ENCODE measurements at regions not wholly inside any gene's neighbourhood (a gene's known extent, or its start where the extent isn't known, plus 50 kb on each side); places are given as distances from the start of the nearest gene placed in this dataset.

DNA sequence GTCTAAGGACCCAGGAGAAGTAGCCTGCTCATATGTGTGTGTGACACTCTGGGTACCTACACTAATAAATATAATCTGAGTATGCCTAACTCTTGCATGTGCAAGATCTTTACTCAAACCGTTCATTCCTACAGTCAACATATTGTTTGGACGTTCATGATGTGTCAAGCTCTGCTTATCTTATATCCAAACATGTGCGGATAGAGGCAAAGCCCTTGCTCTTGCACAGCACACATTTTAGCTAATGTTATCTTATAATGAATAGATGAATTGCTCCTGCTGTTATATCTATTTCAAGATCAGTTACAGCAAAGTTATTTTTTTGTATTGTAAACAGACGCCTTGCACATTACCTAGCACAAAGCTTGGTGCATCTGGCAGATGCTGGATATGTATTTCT is 228.4 kb upstream of the FLRT2 start:
- TF ChIP-seq, protein P1, sequence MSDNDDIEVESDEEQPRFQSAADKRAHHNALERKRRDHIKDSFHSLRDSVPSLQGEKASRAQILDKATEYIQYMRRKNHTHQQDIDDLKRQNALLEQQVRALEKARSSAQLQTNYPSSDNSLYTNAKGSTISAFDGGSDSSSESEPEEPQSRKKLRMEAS (IDR thresholded peaks at IDR 0.05; ENCODE audit: insufficient read depth, insufficient read length) = no peak
- BruUV-seq (replicated peaks) = no TSS peak
- POLR2A ChIA-PET = no interaction called here
- no peaks in the 10 kb centered on the region for H3K79me2 ChIP-seq (ENCODE audit: control insufficient read depth, insufficient read depth, low read length)
- H3K9me1 ChIP-seq (replicated peaks; ENCODE audit: control insufficient read depth, extremely low read depth, insufficient read depth, low read length) = no peaks in the 10 kb centered on the region
- H3K4me2 ChIP-seq (ENCODE audit: insufficient read depth, low read length) = no peak overlapping the region
- H3K4me3 ChIP-seq (replicated peaks in 1 of 3; ENCODE audit: insufficient read depth in 1 of 3, low read depth in 1 of 3, low read length in 3 of 3) = no peak overlapping the region
- no peaks in the 10 kb centered on the region for H3K9me3 ChIP-seq (replicated peaks; ENCODE audit: control insufficient read depth, insufficient read depth, low read length)
- FAIRE-seq (no peak), DNase-seq (ENCODE audit: low read depth, low spot score) (no peak)
- H4K20me1 ChIP-seq (replicated peaks; ENCODE audit: control insufficient read depth, extremely low read depth, insufficient read depth, low read length) = no peaks in the 10 kb centered on the region
- no peak overlapping the region for H2AFZ ChIP-seq (ENCODE audit: low read depth, low read length)
- H3K36me3 ChIP-seq (ENCODE audit: control insufficient read depth in 2 of 2, extremely low read depth in 1 of 2, insufficient read depth in 2 of 2, low read length in 2 of 2) = no peaks in the 10 kb centered on the region
- dilution Hi-C loops (cut with MboI; ENCODE audit: extremely low pct_ligation_motif_present, low sequenced_read_pairs) = no loop called here
- CTCF ChIA-PET = no interaction called here
- no peak overlapping the region for H3K27ac ChIP-seq (ENCODE audit: insufficient read depth, low read depth, low read length)
- peaks cover 2% of the 10 kb centered on the region for H3K4me1 ChIP-seq (ENCODE audit: control insufficient read depth, extremely low read depth, insufficient read depth, low read length)
- intact Hi-C loops (cut with micrococcal nuclease) = no loop called here
- H3K27me3 ChIP-seq (ENCODE audit: control insufficient read depth in 2 of 2, insufficient read depth in 2 of 2, low read length in 2 of 2) = no peaks in the 10 kb centered on the region
- H3K9ac ChIP-seq (replicated peaks; ENCODE audit: extremely low read depth, insufficient read depth, low read length) = no peak overlapping the region

DNA sequence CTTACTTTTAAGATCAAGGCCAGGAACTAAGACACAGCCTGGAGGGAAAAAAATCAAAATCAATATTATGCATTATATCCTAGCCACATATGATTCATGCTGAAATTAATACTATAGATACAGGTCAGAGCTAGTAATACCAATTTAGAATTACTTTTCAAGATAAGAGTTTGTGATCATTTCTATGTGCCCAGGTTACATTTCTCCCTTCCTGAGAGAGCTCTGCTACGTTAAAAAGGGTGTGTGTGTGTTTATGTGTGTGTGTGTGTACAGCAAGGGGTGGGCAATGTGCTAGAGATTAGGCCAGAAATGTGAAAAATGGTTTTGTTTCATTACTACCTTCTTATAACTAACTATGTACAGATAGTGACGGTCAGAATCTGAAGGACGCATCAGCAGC is 223.9 kb upstream of the FLRT2 start:
- intact Hi-C loops (cut with micrococcal nuclease) = no loop called here
- peaks cover 22% of the 10 kb centered on the region for H3K4me1 ChIP-seq (ENCODE audit: control insufficient read depth, extremely low read depth, insufficient read depth, low read length)
- H3K4me3 ChIP-seq (replicated peaks in 1 of 3; ENCODE audit: insufficient read depth in 1 of 3, low read depth in 1 of 3, low read length in 3 of 3) = no peak overlapping the region
- no peaks in the 10 kb centered on the region for H3K36me3 ChIP-seq (ENCODE audit: control insufficient read depth in 2 of 2, extremely low read depth in 1 of 2, insufficient read depth in 2 of 2, low read length in 2 of 2)
- no peak for TF ChIP-seq POLR2AphosphoS5 (IDR thresholded peaks at IDR 0.05; ENCODE audit: insufficient read depth, low read depth, low read length)
- TF ChIP-seq, protein P2, sequence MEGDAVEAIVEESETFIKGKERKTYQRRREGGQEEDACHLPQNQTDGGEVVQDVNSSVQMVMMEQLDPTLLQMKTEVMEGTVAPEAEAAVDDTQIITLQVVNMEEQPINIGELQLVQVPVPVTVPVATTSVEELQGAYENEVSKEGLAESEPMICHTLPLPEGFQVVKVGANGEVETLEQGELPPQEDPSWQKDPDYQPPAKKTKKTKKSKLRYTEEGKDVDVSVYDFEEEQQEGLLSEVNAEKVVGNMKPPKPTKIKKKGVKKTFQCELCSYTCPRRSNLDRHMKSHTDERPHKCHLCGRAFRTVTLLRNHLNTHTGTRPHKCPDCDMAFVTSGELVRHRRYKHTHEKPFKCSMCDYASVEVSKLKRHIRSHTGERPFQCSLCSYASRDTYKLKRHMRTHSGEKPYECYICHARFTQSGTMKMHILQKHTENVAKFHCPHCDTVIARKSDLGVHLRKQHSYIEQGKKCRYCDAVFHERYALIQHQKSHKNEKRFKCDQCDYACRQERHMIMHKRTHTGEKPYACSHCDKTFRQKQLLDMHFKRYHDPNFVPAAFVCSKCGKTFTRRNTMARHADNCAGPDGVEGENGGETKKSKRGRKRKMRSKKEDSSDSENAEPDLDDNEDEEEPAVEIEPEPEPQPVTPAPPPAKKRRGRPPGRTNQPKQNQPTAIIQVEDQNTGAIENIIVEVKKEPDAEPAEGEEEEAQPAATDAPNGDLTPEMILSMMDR (IDR thresholded peaks at IDR 0.05; ENCODE audit: extremely low read depth in 1 of 2, insufficient read depth in 1 of 2, low read depth in 1 of 2, low read length in 2 of 2) = no peak
- TF ChIP-seq JUN (IDR thresholded peaks at IDR 0.05; ENCODE audit: borderline replicate concordance, insufficient read depth, insufficient read length, low read depth) = no peak
- TF ChIP-seq FOS (IDR thresholded peaks at IDR 0.05; ENCODE audit: borderline replicate concordance, insufficient read depth, low read length) = no peak
- TF ChIP-seq MYC (IDR thresholded peaks at IDR 0.05; ENCODE audit: low read depth, low read length) = no peak
- TF ChIP-seq GATA2 (IDR thresholded peaks at IDR 0.05; ENCODE audit: insufficient read depth, insufficient read length, low read depth, low read length) = no peak
- no peak for TF ChIP-seq POLR2A (IDR thresholded peaks at IDR 0.05; ENCODE audit: low read depth, low read length)
- TF ChIP-seq, protein P1 (IDR thresholded peaks at IDR 0.05; ENCODE audit: insufficient read depth, insufficient read length) = no peak
- no peak for TF ChIP-seq EZH2 (IDR thresholded peaks at IDR 0.05; ENCODE audit: borderline replicate concordance, low read depth, low read length, severe bottlenecking)
- no peaks in the 10 kb centered on the region for H3K79me2 ChIP-seq (ENCODE audit: control insufficient read depth, insufficient read depth, low read length)
- BruUV-seq (replicated peaks) = no TSS peak
- no peak overlapping the region for H3K9ac ChIP-seq (replicated peaks; ENCODE audit: extremely low read depth, insufficient read depth, low read length)
- H4K20me1 ChIP-seq (replicated peaks; ENCODE audit: control insufficient read depth, extremely low read depth, insufficient read depth, low read length) = no peaks in the 10 kb centered on the region
- FAIRE-seq (no peak), DNase-seq (ENCODE audit: low read depth, low spot score) (no peak)
- no peaks in the 10 kb centered on the region for H3K9me1 ChIP-seq (replicated peaks; ENCODE audit: control insufficient read depth, extremely low read depth, insufficient read depth, low read length)
- H2AFZ ChIP-seq (ENCODE audit: low read depth, low read length) = no peak overlapping the region
- no peak overlapping the region for H3K4me2 ChIP-seq (ENCODE audit: insufficient read depth, low read length)
- CTCF ChIA-PET = interaction anchor here (1.3 kb wide), 1 partner anchor 10 kb away, joined by 3 read pairs; no protein-coding TSS in a partner anchor
- dilution Hi-C loops (cut with MboI; ENCODE audit: extremely low pct_ligation_motif_present, low sequenced_read_pairs) = no loop called here
- no peaks in the 10 kb centered on the region for H3K27me3 ChIP-seq (ENCODE audit: control insufficient read depth in 2 of 2, insufficient read depth in 2 of 2, low read length in 2 of 2)
- H3K9me3 ChIP-seq (replicated peaks; ENCODE audit: control insufficient read depth, insufficient read depth, low read length) = no peaks in the 10 kb centered on the region
- POLR2A ChIA-PET = no interaction called here
- no peak overlapping the region for H3K27ac ChIP-seq (ENCODE audit: insufficient read depth, low read depth, low read length)
